ENCODE measurements at regions not wholly inside any gene's neighbourhood (a gene's known extent, or its start where the extent isn't known, plus 50 kb on each side); places are given as distances from the start of the nearest gene placed in this dataset.
A peak's percentile ranks its signal among the peaks of the same experiment; 100 is the strongest.

GRCh38 chr10:94043431-94043990 is 49.8 kb downstream of the PLCE1 start:
- DNase-seq = peak; percentile 43

- no peak for DNase-seq
Observed at GRCh38 chr10:94046098-94046497, 52.4 kb downstream of the PLCE1 start.

GRCh38 chr10:94047293-94047692 is 53.6 kb downstream of the PLCE1 start:
- no peak for DNase-seq

- no peak for DNase-seq
Observed at GRCh38 chr10:94049911-94050310, 56.2 kb downstream of the PLCE1 start.

- DNase-seq = no peak
Observed at GRCh38 chr10:94052281-94052680, 58.5 kb downstream of the PLCE1 start.

GRCh38 chr10:94052866-94053791 is 59.4 kb downstream of the PLCE1 start:
- DNase-seq = peak; percentile 41

- DNase-seq = no peak
Observed at GRCh38 chr10:94059178-94059883, 65.6 kb downstream of the PLCE1 start.

GRCh38 chr10:94061026-94061425 is 67.3 kb downstream of the PLCE1 start:
- no peak for DNase-seq

- no peak for DNase-seq
Observed at GRCh38 chr10:94062611-94063010, 68.9 kb downstream of the PLCE1 start.

- no peak for DNase-seq
Observed at GRCh38 chr10:94065362-94065761, 71.6 kb downstream of the PLCE1 start.

GRCh38 chr10:94065787-94066186 is 72.1 kb downstream of the PLCE1 start:
- DNase-seq = no peak

- peak; percentile 66 for DNase-seq
Observed at GRCh38 chr10:94066411-94066810, 72.7 kb downstream of the PLCE1 start.

GRCh38 chr10:94069884-94070283 is 76.2 kb downstream of the PLCE1 start:
- peak; percentile 17 for DNase-seq

- no peak for DNase-seq
Observed at GRCh38 chr10:94074462-94074861, 80.7 kb downstream of the PLCE1 start.

- peak; percentile 37 for DNase-seq
Observed at GRCh38 chr10:94075506-94075905, 81.8 kb downstream of the PLCE1 start.

GRCh38 chr10:94076325-94076841 is 82.7 kb downstream of the PLCE1 start:
- peak; percentile 69 for DNase-seq

- DNase-seq = no peak
Observed at GRCh38 chr10:94077042-94077441, 83.3 kb downstream of the PLCE1 start.

- no peak for DNase-seq
Observed at GRCh38 chr10:94080108-94080507, 86.4 kb downstream of the PLCE1 start.

GRCh38 chr10:94083662-94084265 is 90.0 kb downstream of the PLCE1 start:
- no peak for DNase-seq

GRCh38 chr10:94084344-94084743 is 90.6 kb downstream of the PLCE1 start:
- DNase-seq = no peak

- DNase-seq = no peak
Observed at GRCh38 chr10:94085288-94085687, 91.6 kb downstream of the PLCE1 start.

GRCh38 chr10:94085766-94086437 is 92.2 kb downstream of the PLCE1 start:
- DNase-seq = no peak

All from fibroblast of skin of back (primary cell).